HFFc6 (cell line): ENCODE measurements at regions not wholly inside any gene's neighbourhood (a gene's known extent, or its start where the extent isn't known, plus 50 kb on each side); places are given as distances from the start of the nearest gene placed in this dataset.

Experiments
- DNase-seq: peaks from one replicate; pipeline ENCODE4 v3.0.0-alpha.2; 2018
- H3K27ac Mint-ChIP-seq: 2 replicates; pipeline ENCODE4 v1.8.0; 2020; ENCODE audit warnings: mild to moderate bottlenecking, mixed read lengths
- H3K27me3 Mint-ChIP-seq: 2 replicates; pipeline ENCODE4 v1.8.0; 2021; ENCODE audit warnings: mild to moderate bottlenecking, moderate library complexity, mixed read lengths; ENCODE audit not compliant: insufficient read depth
- H3K36me3 Mint-ChIP-seq: 2 replicates; pipeline ENCODE4 v1.8.0; 2021; ENCODE audit warnings: low read depth, mixed read lengths
- H3K4me1 Mint-ChIP-seq: 2 replicates; pipeline ENCODE4 v1.8.0; 2020; ENCODE audit warnings: low read depth, mixed read lengths
- H3K4me3 Mint-ChIP-seq: 2 replicates; pipeline ENCODE4 v1.8.0; 2020; ENCODE audit warnings: mild to moderate bottlenecking, moderate library complexity, mixed read lengths
- H3K9me3 Mint-ChIP-seq: 2 replicates; pipeline ENCODE4 v1.8.0; 2020; ENCODE audit warnings: mild to moderate bottlenecking, mixed read lengths
- TF ChIP-seq, protein P1 (sequence below): fragments of 200-600 bp; sonication (generic); IDR thresholded peaks from 2 replicates; pipeline ENCODE4 v1.5.0; 2021; ENCODE audit warnings: antibody characterized with exemption, mild to moderate bottlenecking

DNA sequence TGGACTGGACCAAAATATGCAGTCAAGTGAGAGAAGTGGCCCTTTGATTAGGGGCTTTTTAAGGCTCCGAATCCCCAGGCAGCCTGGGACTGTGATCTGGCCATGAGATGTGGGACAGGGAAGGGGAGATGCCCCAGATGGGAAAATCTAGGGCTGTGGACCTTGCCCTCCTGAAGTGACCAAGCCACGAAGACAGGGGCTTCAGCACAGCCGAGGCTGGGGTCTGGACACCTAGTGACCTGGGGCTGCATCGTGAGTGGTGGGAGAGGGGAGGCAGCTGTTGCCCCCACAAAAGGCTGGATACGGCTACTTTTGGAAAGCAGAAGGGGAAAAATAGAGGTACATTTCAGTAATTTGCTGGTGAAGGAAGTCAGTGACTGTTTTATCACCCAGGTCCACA lies 139.5 kb upstream of the SLC24A3 start:
- H3K27ac Mint-ChIP-seq: no peak overlapping the region
- no peaks in the 10 kb centered on the region for H3K36me3 Mint-ChIP-seq
- DNase-seq: no peak
- TF ChIP-seq, protein P1, sequence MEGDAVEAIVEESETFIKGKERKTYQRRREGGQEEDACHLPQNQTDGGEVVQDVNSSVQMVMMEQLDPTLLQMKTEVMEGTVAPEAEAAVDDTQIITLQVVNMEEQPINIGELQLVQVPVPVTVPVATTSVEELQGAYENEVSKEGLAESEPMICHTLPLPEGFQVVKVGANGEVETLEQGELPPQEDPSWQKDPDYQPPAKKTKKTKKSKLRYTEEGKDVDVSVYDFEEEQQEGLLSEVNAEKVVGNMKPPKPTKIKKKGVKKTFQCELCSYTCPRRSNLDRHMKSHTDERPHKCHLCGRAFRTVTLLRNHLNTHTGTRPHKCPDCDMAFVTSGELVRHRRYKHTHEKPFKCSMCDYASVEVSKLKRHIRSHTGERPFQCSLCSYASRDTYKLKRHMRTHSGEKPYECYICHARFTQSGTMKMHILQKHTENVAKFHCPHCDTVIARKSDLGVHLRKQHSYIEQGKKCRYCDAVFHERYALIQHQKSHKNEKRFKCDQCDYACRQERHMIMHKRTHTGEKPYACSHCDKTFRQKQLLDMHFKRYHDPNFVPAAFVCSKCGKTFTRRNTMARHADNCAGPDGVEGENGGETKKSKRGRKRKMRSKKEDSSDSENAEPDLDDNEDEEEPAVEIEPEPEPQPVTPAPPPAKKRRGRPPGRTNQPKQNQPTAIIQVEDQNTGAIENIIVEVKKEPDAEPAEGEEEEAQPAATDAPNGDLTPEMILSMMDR: no peak
- no peaks in the 10 kb centered on the region for H3K4me1 Mint-ChIP-seq
- peaks cover 44% of the 10 kb centered on the region for H3K9me3 Mint-ChIP-seq
- H3K27me3 Mint-ChIP-seq: peaks cover 2% of the 10 kb centered on the region; the same call in 1 of the 2 replicates
- H3K4me3 Mint-ChIP-seq: no peak overlapping the region

DNA sequence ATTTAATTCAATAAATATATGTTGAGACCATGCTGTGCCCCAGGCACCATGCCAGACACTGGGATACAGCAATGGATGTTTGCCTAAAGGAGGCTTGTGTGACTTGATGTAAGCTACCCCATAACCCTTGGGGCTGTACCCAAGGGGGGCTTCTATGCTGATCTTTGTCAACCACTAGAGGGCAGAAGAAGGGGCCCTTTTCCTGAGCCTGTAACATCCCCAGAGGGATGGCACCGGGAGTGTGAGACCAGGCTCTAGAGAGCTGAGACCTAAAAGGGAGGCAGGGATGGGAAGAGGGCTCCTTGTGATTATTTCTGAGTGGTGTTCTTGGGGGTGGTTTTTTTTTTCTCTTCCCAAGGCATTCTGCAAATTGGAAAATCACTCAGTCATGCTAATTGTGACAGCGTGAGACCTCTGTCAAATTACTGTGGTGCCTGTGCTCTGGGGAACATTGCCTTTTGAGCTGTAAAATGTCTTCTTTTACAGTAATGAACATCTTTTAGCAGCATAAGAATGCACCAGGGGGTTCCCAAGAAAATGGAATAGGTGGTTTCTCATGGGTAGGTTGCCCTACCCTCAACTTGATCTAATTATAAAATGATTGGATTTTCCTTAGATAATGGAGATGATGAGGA lies 138.7 kb upstream of the SLC24A3 start:
- no peak for DNase-seq
- Mint-ChIP-seq H3K36me3 (no peaks in the 10 kb centered on the region), H3K4me1 (no peaks in the 10 kb centered on the region), H3K27ac (no peak overlapping the region), H3K9me3 (peaks cover 45% of the 10 kb centered on the region), H3K4me3 (no peak overlapping the region), H3K27me3 (peaks cover 3% of the 10 kb centered on the region)
- TF ChIP-seq, protein P1: peak; percentile 23; the same call in 1 of the 2 replicates

DNA sequence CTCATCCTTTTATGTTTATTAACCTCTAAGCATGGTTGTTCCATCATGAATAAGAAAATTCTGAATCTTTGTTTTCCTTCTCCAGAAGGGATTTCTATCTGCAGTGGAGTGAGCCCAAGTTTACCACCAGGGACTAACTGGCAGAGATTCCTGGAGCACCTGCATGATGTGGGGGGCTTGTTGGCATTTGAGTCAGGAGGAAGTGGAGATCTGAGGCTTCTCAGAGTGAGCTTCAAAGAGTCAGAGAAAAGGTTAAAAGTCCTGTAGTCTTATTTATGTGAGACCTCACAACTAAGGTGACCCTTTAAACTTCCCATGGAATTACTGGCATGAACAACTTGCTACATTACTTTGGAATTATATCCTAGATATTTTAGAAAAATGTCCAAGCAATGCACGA lies 138.1 kb upstream of the SLC24A3 start:
- peaks cover 1% of the 10 kb centered on the region for H3K27me3 Mint-ChIP-seq
- H3K27ac Mint-ChIP-seq: no peak overlapping the region
- H3K4me3 Mint-ChIP-seq: no peak overlapping the region
- TF ChIP-seq, protein P1: no peak
- no peaks in the 10 kb centered on the region for H3K4me1 Mint-ChIP-seq
- H3K9me3 Mint-ChIP-seq: peaks cover 45% of the 10 kb centered on the region
- H3K36me3 Mint-ChIP-seq: no peaks in the 10 kb centered on the region
- no peak for DNase-seq

DNA sequence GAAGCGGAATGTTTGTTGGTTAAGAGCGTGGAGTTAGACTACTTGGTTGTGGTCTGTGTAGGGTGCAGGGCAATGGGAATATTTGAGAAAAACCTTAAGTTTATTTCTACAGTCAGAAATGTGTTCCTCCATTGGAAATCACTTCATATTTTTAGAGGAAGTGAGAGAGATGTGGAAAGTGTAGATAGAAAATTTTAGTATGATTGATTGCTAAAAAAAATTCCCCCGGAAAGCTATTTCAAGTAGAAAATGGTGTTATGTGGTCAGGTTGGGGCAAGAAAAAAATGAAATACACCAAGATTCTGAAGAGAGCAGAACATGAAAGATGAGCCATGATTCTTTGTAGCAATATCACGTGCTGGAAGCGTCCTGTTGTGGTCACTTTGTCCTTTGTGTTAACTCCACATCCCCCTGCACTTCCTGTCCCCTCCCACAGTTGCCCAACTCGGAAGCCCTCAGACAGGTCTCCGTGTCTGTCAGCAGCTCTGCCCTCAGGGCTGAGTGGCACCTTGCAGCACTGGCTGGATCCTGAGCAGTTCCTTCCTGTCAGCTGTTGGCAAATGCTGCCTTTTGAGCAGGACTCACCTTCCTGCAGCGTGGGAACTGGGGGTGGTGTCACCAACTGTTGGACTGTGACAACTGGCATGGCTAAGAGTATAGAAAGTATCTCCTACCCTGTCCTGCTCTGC lies 137.5 kb upstream of the SLC24A3 start:
- DNase-seq: no peak
- H3K4me1 Mint-ChIP-seq: no peaks in the 10 kb centered on the region
- H3K9me3 Mint-ChIP-seq: peaks cover 43% of the 10 kb centered on the region
- peaks cover 1% of the 10 kb centered on the region for H3K27me3 Mint-ChIP-seq
- no peak overlapping the region for H3K4me3 Mint-ChIP-seq
- TF ChIP-seq, protein P1: no peak
- H3K27ac Mint-ChIP-seq: no peak overlapping the region
- H3K36me3 Mint-ChIP-seq: no peaks in the 10 kb centered on the region

DNA sequence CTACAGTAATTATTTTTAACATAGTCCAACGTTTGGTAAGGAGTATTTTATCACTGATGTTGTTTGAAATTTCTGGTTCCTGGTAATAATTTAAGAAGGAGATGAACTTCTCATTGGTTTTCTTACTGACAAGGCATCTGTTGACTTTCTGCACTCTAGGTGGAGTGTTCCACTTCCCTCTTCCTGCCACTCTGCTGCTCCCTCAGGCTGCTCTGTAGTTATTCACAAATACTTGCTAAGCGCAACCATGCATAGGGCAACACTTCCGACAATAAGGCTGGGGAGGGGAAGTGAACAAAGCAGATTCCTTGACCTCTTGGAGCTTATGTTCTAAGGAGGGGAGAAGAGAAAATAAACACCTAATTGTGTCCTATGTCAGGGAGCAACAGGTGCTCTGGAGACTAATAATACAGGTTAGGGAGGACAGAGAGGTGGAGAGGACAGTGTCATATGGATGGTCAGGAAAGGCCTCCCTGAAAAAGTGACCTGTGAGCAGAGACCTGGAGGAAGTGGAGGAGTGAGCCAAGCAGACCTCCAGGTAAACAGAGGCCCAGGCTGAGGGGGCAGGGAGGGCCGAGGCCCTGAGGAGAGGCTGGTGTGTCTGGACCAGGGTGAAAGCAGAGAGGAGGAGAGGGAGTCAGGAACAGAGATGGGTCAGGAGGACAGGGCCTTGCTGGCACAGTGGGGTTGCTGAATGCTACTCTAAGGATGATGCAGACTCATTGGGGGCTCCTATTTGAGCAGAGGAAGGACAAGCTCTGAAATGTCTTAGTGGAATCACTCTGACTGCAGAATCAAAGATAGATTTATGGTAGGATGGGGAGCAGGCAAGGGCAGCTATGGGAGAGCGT lies 134.8 kb upstream of the SLC24A3 start:
- TF ChIP-seq, protein P1: no peak
- no peak for DNase-seq
- Mint-ChIP-seq H3K4me3 (no peak overlapping the region), H3K27ac (no peak overlapping the region), H3K9me3 (peaks cover 46% of the 10 kb centered on the region), H3K27me3 (peaks cover 1% of the 10 kb centered on the region; the same call in 1 of the 2 replicates), H3K4me1 (no peaks in the 10 kb centered on the region), H3K36me3 (no peaks in the 10 kb centered on the region)
